Fibroblast of lung (primary cell): ENCODE measurements at regions not wholly inside any gene's neighbourhood (a gene's known extent, or its start where the extent isn't known, plus 50 kb on each side); places are given as distances from the start of the nearest gene placed in this dataset.

ENCODE experiments used
- DNase-seq, 2 donors: peaks; one replicate each; pipeline versions ENCODE4 v3.0.0 to v3.0.0-alpha.2; 2010; ENCODE audit warnings: low read depth in 2 of 2
- H2AFZ ChIP-seq: 2 replicates; pipeline ENCODE4 v1.5.1; 2012; ENCODE audit warnings: low read length, control low read depth, inconsistent platforms
- H3K27ac ChIP-seq: 2 replicates; pipeline ENCODE4 v1.5.1; 2011; ENCODE audit warnings: low read length, control low read depth; ENCODE audit not compliant: insufficient read depth
- H3K27me3 ChIP-seq: 2 replicates; pipeline ENCODE4 v1.5.1; 2011; ENCODE audit warnings: mild to moderate bottlenecking, low read length; ENCODE audit not compliant: control insufficient read depth, insufficient read depth
- H3K36me3 ChIP-seq: 2 replicates; pipeline ENCODE4 v1.5.1; 2011; ENCODE audit warnings: low read length; ENCODE audit not compliant: control insufficient read depth, insufficient read depth
- H3K4me1 ChIP-seq: 2 replicates; pipeline ENCODE4 v1.5.1; 2011; ENCODE audit warnings: low read length; ENCODE audit not compliant: control insufficient read depth, insufficient read depth; ENCODE audit errors: extremely low read depth
- H3K4me2 ChIP-seq: 2 replicates; pipeline ENCODE4 v1.5.1; 2011; ENCODE audit warnings: low read length, control low read depth; ENCODE audit not compliant: insufficient read depth; ENCODE audit errors: extremely low read depth
- H3K4me3 ChIP-seq, 4 experiments: fragments of 200-600 bp in 1 of 4; sonication (generic) in 1 of 4; replicated peaks in 1 of 4; 2 replicates each; pipeline ENCODE4 v1.5.1; 2011 to 2016; ENCODE audit warnings: low read length in 4 of 4, low read depth in 3 of 4, mild to moderate bottlenecking in 3 of 4, control low read depth in 2 of 4, inconsistent platforms in 1 of 4, mixed read lengths in 1 of 4; ENCODE audit not compliant: insufficient read depth in 1 of 4; ENCODE audit errors: control extremely low read depth in 1 of 4
- H3K79me2 ChIP-seq: 2 replicates; pipeline ENCODE4 v1.5.1; 2012; ENCODE audit warnings: mild to moderate bottlenecking, low read length, inconsistent platforms; ENCODE audit not compliant: control insufficient read depth, insufficient read depth
- H3K9ac ChIP-seq: 2 replicates; pipeline ENCODE4 v1.5.1; 2011; ENCODE audit warnings: mild to moderate bottlenecking, low read length, control low read depth; ENCODE audit not compliant: insufficient read depth
- H3K9me3 ChIP-seq: 2 replicates; pipeline ENCODE4 v1.5.1; 2012; ENCODE audit warnings: low read depth, low read length; ENCODE audit not compliant: control insufficient read depth, insufficient read depth
- H4K20me1 ChIP-seq: 2 replicates; pipeline ENCODE4 v1.5.1; 2011; ENCODE audit warnings: low read length; ENCODE audit not compliant: control insufficient read depth, insufficient read depth; ENCODE audit errors: extremely low read depth
- EZH2 ChIP-seq: IDR thresholded peaks from 2 replicates; pipeline ENCODE4 v1.5.1; 2012; ENCODE audit warnings: low read length, control low read depth, mild to moderate bottlenecking; ENCODE audit errors: missing control alignments
- TF ChIP-seq, protein P1 (sequence below), 2 donors: IDR thresholded peaks in 1 of 2; conservative IDR thresholded peaks in 1 of 2; 1 replicate in 1 of 2; 2 replicates in 1 of 2; pipeline ENCODE4 v1.5.1; 2011 to 2012; ENCODE audit warnings: low read length in 2 of 2, control low read depth in 1 of 2, inconsistent platforms in 1 of 2, low read depth in 1 of 2, mild to moderate bottlenecking in 1 of 2

DNA sequence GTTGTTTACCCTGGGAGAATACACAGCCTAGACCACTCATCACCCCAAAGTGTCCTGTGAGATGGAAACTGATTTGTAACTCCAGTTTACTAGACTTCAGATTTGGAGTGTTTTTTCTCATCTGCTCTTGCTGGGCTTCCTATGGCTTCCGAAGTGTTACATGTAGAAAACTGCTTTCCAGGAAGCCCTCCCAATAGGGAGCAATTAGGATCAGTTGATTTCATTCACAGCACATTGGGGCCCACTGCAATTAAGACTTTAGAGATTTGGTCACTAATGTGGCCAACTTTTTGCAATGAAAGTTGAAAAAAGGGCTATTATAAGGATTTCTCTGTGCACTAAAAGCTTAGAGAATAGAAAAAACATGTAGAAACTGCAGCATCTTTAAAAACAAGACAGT lies 656.6 kb upstream of the CHAC2 start:
- Histone ChIP-seq H3K27ac (no peak overlapping the region), H3K36me3 (no peaks in the 10 kb centered on the region), H3K4me1 (no peaks in the 10 kb centered on the region), H3K9me3 (no peaks in the 10 kb centered on the region), H3K79me2 (no peaks in the 10 kb centered on the region), H3K4me2 (no peak overlapping the region), H3K9ac (no peak overlapping the region), H3K4me3 (no peak overlapping the region), H3K27me3 (no peaks in the 10 kb centered on the region), H4K20me1 (no peaks in the 10 kb centered on the region), H2AFZ (no peak overlapping the region)
- TF ChIP-seq, protein P1, sequence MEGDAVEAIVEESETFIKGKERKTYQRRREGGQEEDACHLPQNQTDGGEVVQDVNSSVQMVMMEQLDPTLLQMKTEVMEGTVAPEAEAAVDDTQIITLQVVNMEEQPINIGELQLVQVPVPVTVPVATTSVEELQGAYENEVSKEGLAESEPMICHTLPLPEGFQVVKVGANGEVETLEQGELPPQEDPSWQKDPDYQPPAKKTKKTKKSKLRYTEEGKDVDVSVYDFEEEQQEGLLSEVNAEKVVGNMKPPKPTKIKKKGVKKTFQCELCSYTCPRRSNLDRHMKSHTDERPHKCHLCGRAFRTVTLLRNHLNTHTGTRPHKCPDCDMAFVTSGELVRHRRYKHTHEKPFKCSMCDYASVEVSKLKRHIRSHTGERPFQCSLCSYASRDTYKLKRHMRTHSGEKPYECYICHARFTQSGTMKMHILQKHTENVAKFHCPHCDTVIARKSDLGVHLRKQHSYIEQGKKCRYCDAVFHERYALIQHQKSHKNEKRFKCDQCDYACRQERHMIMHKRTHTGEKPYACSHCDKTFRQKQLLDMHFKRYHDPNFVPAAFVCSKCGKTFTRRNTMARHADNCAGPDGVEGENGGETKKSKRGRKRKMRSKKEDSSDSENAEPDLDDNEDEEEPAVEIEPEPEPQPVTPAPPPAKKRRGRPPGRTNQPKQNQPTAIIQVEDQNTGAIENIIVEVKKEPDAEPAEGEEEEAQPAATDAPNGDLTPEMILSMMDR (conservative IDR thresholded peaks at IDR 0.05 in 1 of 2, IDR thresholded peaks at IDR 0.05 in 1 of 2; ENCODE audit: low read depth in 1 of 2, low read length in 2 of 2), result no peak
- no peak for DNase-seq

DNA sequence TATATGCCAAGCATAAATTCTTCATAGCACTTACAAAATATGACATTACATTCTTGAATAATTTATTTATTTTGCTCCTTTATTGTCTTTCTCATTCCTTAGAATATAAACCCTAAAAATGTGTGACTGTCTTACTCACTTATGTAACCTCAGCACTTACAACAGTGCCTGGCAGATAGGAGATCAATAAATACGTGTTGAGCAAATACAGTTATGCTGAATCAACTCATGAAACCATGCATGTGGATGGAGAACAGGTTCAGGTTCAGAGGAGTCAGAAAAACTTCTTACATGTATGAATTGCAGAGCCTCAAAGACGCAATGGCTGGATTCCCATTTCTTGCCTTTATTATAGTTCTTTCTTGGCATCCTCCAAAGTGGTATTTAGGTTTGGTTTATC lies 659.4 kb upstream of the CHAC2 start:
- H3K4me3 ChIP-seq, result no peak overlapping the region
- H3K9me3 ChIP-seq, result no peaks in the 10 kb centered on the region
- H3K9ac ChIP-seq, result no peak overlapping the region
- H3K27ac ChIP-seq, result no peak overlapping the region
- no peak overlapping the region for H2AFZ ChIP-seq
- no peaks in the 10 kb centered on the region for H3K79me2 ChIP-seq
- no peaks in the 10 kb centered on the region for H3K4me1 ChIP-seq
- no peaks in the 10 kb centered on the region for H3K36me3 ChIP-seq
- H4K20me1 ChIP-seq, result no peaks in the 10 kb centered on the region
- no peak overlapping the region for H3K4me2 ChIP-seq
- DNase-seq, result no peak
- no peak for TF ChIP-seq EZH2
- TF ChIP-seq, protein P1 (conservative IDR thresholded peaks at IDR 0.05 in 1 of 2, IDR thresholded peaks at IDR 0.05 in 1 of 2; ENCODE audit: low read depth in 1 of 2, low read length in 2 of 2), result no peak
- no peaks in the 10 kb centered on the region for H3K27me3 ChIP-seq

DNA sequence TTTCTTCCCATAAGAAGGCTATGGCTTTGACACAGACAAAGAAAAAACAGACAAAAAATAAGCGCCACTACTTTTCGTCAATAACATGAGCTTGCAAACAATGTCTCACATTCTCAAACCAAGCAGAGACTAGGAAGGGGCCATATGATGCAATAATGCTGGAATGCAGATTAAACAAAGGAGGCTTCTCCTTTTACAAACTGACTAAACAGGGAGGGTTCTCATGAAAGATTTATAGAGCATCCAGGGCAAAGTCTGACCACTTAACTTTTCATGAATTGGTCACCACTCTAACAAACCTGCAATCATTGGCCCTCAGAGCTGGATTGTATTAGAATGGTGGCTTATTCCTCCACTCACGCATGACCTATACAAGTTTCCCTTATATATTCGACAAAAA lies 663.3 kb upstream of the CHAC2 start:
- no peak overlapping the region for H3K27ac ChIP-seq
- no peaks in the 10 kb centered on the region for H3K79me2 ChIP-seq
- TF ChIP-seq, protein P1 (conservative IDR thresholded peaks at IDR 0.05 in 1 of 2, IDR thresholded peaks at IDR 0.05 in 1 of 2; ENCODE audit: low read depth in 1 of 2, low read length in 2 of 2), result no peak
- TF ChIP-seq EZH2, result no peak
- H2AFZ ChIP-seq, result no peak overlapping the region
- no peaks in the 10 kb centered on the region for H4K20me1 ChIP-seq
- H3K9ac ChIP-seq, result no peak overlapping the region
- H3K36me3 ChIP-seq, result no peaks in the 10 kb centered on the region
- no peak overlapping the region for H3K4me2 ChIP-seq
- DNase-seq, result peak; percentile 61 to 90
- H3K27me3 ChIP-seq, result no peaks in the 10 kb centered on the region
- no peaks in the 10 kb centered on the region for H3K9me3 ChIP-seq
- no peaks in the 10 kb centered on the region for H3K4me1 ChIP-seq
- no peak overlapping the region for H3K4me3 ChIP-seq
